H1 (cell line): ENCODE measurements at regions not wholly inside any gene's neighbourhood (a gene's known extent, or its start where the extent isn't known, plus 50 kb on each side); places are given as distances from the start of the nearest gene placed in this dataset.

Source experiments
- CTCF ChIA-PET: fragments of 300-600 bp; sonication (Branson Sonifier 250); formaldehyde crosslinking; loops from one replicate; lab custom pipeline; 2021; ENCODE audit not compliant: partially characterized antibody; lab: Charles Lee
- POLR2A ChIA-PET: fragments of 300-600 bp; sonication (Branson Sonifier 250); formaldehyde crosslinking; loops from one replicate; lab custom pipeline; 2021; ENCODE audit warnings: inconsistent platforms; ENCODE audit not compliant: partially characterized antibody; lab: Charles Lee
- DNase-seq, 2 experiments: peaks; one replicate each; pipeline versions ENCODE4 v3.0.0 to v3.0.0-alpha.2; 2010 to 2022; ENCODE audit warnings: low spot score in 2 of 2, low read depth in 1 of 2, mixed read lengths in 1 of 2
- FAIRE-seq: peaks from 2 replicates; lab custom pipeline; 2011; peaks lifted over from hg19 to GRCh38; lab: Jason Lieb, UNC
- H2AFZ ChIP-seq: 2 replicates; pipeline ENCODE4 v1.8.1; 2012; ENCODE audit warnings: low read length, inconsistent platforms
- H2AK5ac ChIP-seq: 2 replicates; pipeline ENCODE4 v1.6.1; 2013; ENCODE audit warnings: low read depth, low read length
- H2BK120ac ChIP-seq: replicated peaks from 2 replicates; pipeline ENCODE3; 2013; ENCODE audit warnings: low read depth, low read length, inconsistent platforms
- H2BK12ac ChIP-seq: 2 replicates; pipeline ENCODE4 v1.6.1; 2013; ENCODE audit warnings: low read depth, low read length
- H2BK15ac ChIP-seq: 2 replicates; pipeline ENCODE4 v1.6.1; 2013; ENCODE audit warnings: low read length
- H2BK20ac ChIP-seq: 2 replicates; pipeline ENCODE4 v1.6.1; 2013; ENCODE audit warnings: low read length
- H2BK5ac ChIP-seq: 2 replicates; pipeline ENCODE4 v1.6.1; 2013; ENCODE audit warnings: low read depth, low read length
- H3K14ac ChIP-seq: 2 replicates; pipeline ENCODE4 v1.6.1; 2013; ENCODE audit warnings: inconsistent platforms; ENCODE audit not compliant: insufficient read length
- H3K18ac ChIP-seq: 2 replicates; pipeline ENCODE4 v1.6.1; 2013; ENCODE audit warnings: low read length; ENCODE audit errors: extremely low read depth
- H3K23ac ChIP-seq: 2 replicates; pipeline ENCODE4 v1.6.1; 2013; ENCODE audit warnings: inconsistent platforms; ENCODE audit not compliant: insufficient read length
- H3K23me2 ChIP-seq: 2 replicates; pipeline ENCODE4 v1.6.1; 2013; ENCODE audit warnings: low read depth, low read length
- H3K27ac ChIP-seq: 2 replicates; pipeline ENCODE4 v1.6.1; 2011; ENCODE audit warnings: low read depth, low read length, inconsistent platforms
- H3K27me3 ChIP-seq, 4 experiments: replicated peaks in 1 of 4; 1 replicate in 1 of 4; 2 replicates in 3 of 4; pipeline versions ENCODE4 v1.6.1 to v1.8.1; 2011 to 2013; ENCODE audit warnings: low read length in 3 of 4, mild to moderate bottlenecking in 3 of 4, inconsistent platforms in 2 of 4, mixed read lengths in 2 of 4, moderate library complexity in 1 of 4; ENCODE audit not compliant: control insufficient read depth in 3 of 4, insufficient read depth in 3 of 4; ENCODE audit errors: extremely low read depth in 1 of 4
- H3K36me3 ChIP-seq, 4 experiments: 2 replicates each; pipeline versions ENCODE4 v1.6.1 to v1.8.1; 2011 to 2013; ENCODE audit warnings: mild to moderate bottlenecking in 4 of 4, low read length in 3 of 4, moderate library complexity in 2 of 4, control low read depth in 1 of 4, inconsistent platforms in 1 of 4; ENCODE audit not compliant: insufficient read depth in 4 of 4, control insufficient read depth in 2 of 4
- H3K4ac ChIP-seq: replicated peaks from 2 replicates; pipeline ENCODE3; 2013; ENCODE audit warnings: low read length, low read depth, mixed read lengths, inconsistent platforms; ENCODE audit not compliant: insufficient read length
- H3K4me1 ChIP-seq, 4 experiments: replicated peaks in 1 of 4; 1 replicate in 1 of 4; 2 replicates in 3 of 4; pipeline versions ENCODE4 v1.6.1 to v1.8.1; 2011 to 2013; ENCODE audit warnings: low read length in 3 of 4, inconsistent platforms in 2 of 4, mixed read lengths in 1 of 4; ENCODE audit not compliant: insufficient read depth in 4 of 4, control insufficient read depth in 3 of 4
- H3K4me2 ChIP-seq, 2 experiments: 2 replicates each; pipeline versions ENCODE4 v1.6.1 to v1.8.1; 2011 to 2013; ENCODE audit warnings: low read depth in 2 of 2, low read length in 2 of 2, control low read depth in 1 of 2, inconsistent platforms in 1 of 2, mild to moderate bottlenecking in 1 of 2; ENCODE audit not compliant: insufficient read depth in 1 of 2
- H3K4me3 ChIP-seq, 4 experiments: fragments of 200-600, 300-600 bp in 1 of 4; sonication (generic), shearing (Covaris generic), sonication (Bioruptor Twin) in 1 of 4; 2 replicates each; pipeline versions ENCODE4 v1.5.1 to v1.8.1; 2011 to 2016; ENCODE audit warnings: low read length in 4 of 4, low read depth in 3 of 4, control low read depth in 2 of 4, inconsistent platforms in 2 of 4, mild to moderate bottlenecking in 2 of 4, mixed read lengths in 1 of 4, moderate library complexity in 1 of 4; ENCODE audit not compliant: insufficient read depth in 2 of 4; ENCODE audit errors: extremely low read depth in 1 of 4
- H3K56ac ChIP-seq: replicated peaks from 2 replicates; pipeline ENCODE3; 2013; ENCODE audit warnings: low read depth, mild to moderate bottlenecking, mixed read lengths, low read length, inconsistent platforms; ENCODE audit not compliant: insufficient read length
- H3K79me1 ChIP-seq: 2 replicates; pipeline ENCODE4 v1.6.1; 2013; ENCODE audit warnings: low read depth, low read length, control low read depth
- H3K79me2 ChIP-seq, 2 experiments: 2 replicates each; pipeline versions ENCODE4 v1.6.1 to v1.8.1; 2012 to 2013; ENCODE audit warnings: low read length in 2 of 2, mild to moderate bottlenecking in 2 of 2, inconsistent platforms in 1 of 2; ENCODE audit not compliant: insufficient read depth in 2 of 2, control insufficient read depth in 1 of 2
- H3K9ac ChIP-seq, 4 experiments: replicated peaks in 1 of 4; 1 replicate in 1 of 4; 2 replicates in 3 of 4; pipeline versions ENCODE4 v1.6.1 to v1.8.1; 2011 to 2013; ENCODE audit warnings: low read depth in 3 of 4, low read length in 3 of 4, control low read depth in 2 of 4, mild to moderate bottlenecking in 2 of 4, moderate library complexity in 2 of 4, inconsistent platforms in 1 of 4; ENCODE audit errors: extremely low read depth in 1 of 4
- H3K9me3 ChIP-seq, 2 experiments: 2 replicates each; pipeline versions ENCODE4 v1.6.1 to v1.8.1; 2012 to 2013; ENCODE audit warnings: mild to moderate bottlenecking in 2 of 2, moderate library complexity in 2 of 2, control low read depth in 1 of 2, inconsistent platforms in 1 of 2, low read depth in 1 of 2, low read length in 1 of 2, mixed read lengths in 1 of 2; ENCODE audit not compliant: insufficient read depth in 2 of 2
- H4K20me1 ChIP-seq, 2 experiments: replicated peaks in 1 of 2; 2 replicates each; pipeline versions ENCODE3 to v1.8.1; 2011 to 2013; ENCODE audit warnings: inconsistent platforms in 2 of 2, low read length in 2 of 2, mild to moderate bottlenecking in 1 of 2; ENCODE audit not compliant: insufficient read depth in 2 of 2, control insufficient read depth in 1 of 2
- H4K5ac ChIP-seq: 2 replicates; pipeline ENCODE4 v1.6.1; 2013; ENCODE audit warnings: low read length, low read depth, mixed read lengths, inconsistent platforms; ENCODE audit not compliant: insufficient read length
- H4K8ac ChIP-seq: 2 replicates; pipeline ENCODE4 v1.8.0; 2013; ENCODE audit warnings: mild to moderate bottlenecking, moderate library complexity, low read length, inconsistent platforms; ENCODE audit not compliant: insufficient read depth; ENCODE audit errors: extremely low read depth
- H4K91ac ChIP-seq: replicated peaks from 2 replicates; pipeline ENCODE3; 2013; ENCODE audit warnings: low read length, mixed read lengths, inconsistent platforms; ENCODE audit not compliant: insufficient read length
- BCL11A ChIP-seq, 2 experiments: IDR thresholded peaks; one replicate each; pipeline ENCODE4 v1.6.1; 2011; ENCODE audit warnings: low read depth in 2 of 2, low read length in 2 of 2, mild to moderate bottlenecking in 2 of 2
- CREB1 ChIP-seq: IDR thresholded peaks from 2 replicates; pipeline ENCODE4 v1.6.1; 2012; ENCODE audit warnings: inconsistent platforms
- KDM5A ChIP-seq: fragments of 200-600 bp; IDR thresholded peaks from 2 replicates; pipeline ENCODE4 v1.7.1; 2012; ENCODE audit warnings: mild to moderate bottlenecking, low read length, inconsistent platforms, mixed read lengths
- SIX5 ChIP-seq: IDR thresholded peaks from 2 replicates; pipeline ENCODE4 v1.6.1; 2011; ENCODE audit warnings: mild to moderate bottlenecking, low read depth, low read length
- SP1 ChIP-seq: IDR thresholded peaks from 2 replicates; pipeline ENCODE4 v1.6.1; 2011; ENCODE audit warnings: low read depth, low read length
- SUZ12 ChIP-seq: fragments of 200-600 bp; sonication (generic); IDR thresholded peaks from 2 replicates; pipeline ENCODE4 v1.6.1; 2012; ENCODE audit warnings: mild to moderate bottlenecking, inconsistent platforms, low read length, moderate library complexity, mixed read lengths
- TAF1 ChIP-seq: IDR thresholded peaks from 2 replicates; pipeline ENCODE4 v1.6.1; 2011; ENCODE audit warnings: mild to moderate bottlenecking, low read depth, low read length

GRCh38 chr1:69436151-69436550 is 131.6 kb upstream of the LRRC7 start:
- Histone ChIP-seq H2BK15ac (no peak overlapping the region), H3K79me2 (no peaks in the 10 kb centered on the region), H4K91ac (no peak overlapping the region), H3K14ac (no peak overlapping the region), H3K23ac (no peak overlapping the region), H2BK120ac (no peak overlapping the region), H3K4me2 (no peak overlapping the region), H3K27ac (no peak overlapping the region), H2BK12ac (no peak overlapping the region), H2BK5ac (no peak overlapping the region), H3K4ac (no peak overlapping the region), H3K9me3 (no peaks in the 10 kb centered on the region), H3K9ac (no peak overlapping the region), H3K36me3 (no peaks in the 10 kb centered on the region), H3K79me1 (no peaks in the 10 kb centered on the region), H4K20me1 (no peaks in the 10 kb centered on the region), H2BK20ac (no peak overlapping the region), H3K27me3 (no peaks in the 10 kb centered on the region), H2AFZ (no peak overlapping the region), H4K5ac (no peak overlapping the region), H3K4me1 (no peaks in the 10 kb centered on the region), H4K8ac (no peak overlapping the region), H3K56ac (no peak overlapping the region), H3K23me2 (no peaks in the 10 kb centered on the region), H2AK5ac (no peak overlapping the region), H3K4me3 (no peak overlapping the region), H3K18ac (no peak overlapping the region)
- ChIA-PET CTCF (no interaction called here), POLR2A (no interaction called here)
- FAIRE-seq = no peak
- no peak for DNase-seq
- no peak for TF ChIP-seq KDM5A
- TF ChIP-seq SUZ12 = no peak
- no peak for TF ChIP-seq SIX5
- TF ChIP-seq BCL11A (IDR thresholded peaks at IDR 0.05; ENCODE audit: low read depth in 2 of 2, low read length in 2 of 2) = no peak
- TF ChIP-seq TAF1 = no peak
- no peak for TF ChIP-seq CREB1
- no peak for TF ChIP-seq SP1
